B cell (primary cell): ENCODE measurements at regions not wholly inside any gene's neighbourhood (a gene's known extent, or its start where the extent isn't known, plus 50 kb on each side); places are given as distances from the start of the nearest gene placed in this dataset.

ENCODE experiments used
- ATAC-seq: fragments of 200-7000 bp; cut with Tn5 transposase; one replicate; pipeline ENCODE4 v1.10.0; 2021; ENCODE audit warnings: low read depth, mild to moderate bottlenecking, moderate number of reproducible peaks, moderate library complexity
- CTCF ChIA-PET: fragments of 350-600 bp; sonication (Branson Sonifier 250); formaldehyde crosslinking; loops from one replicate; lab custom pipeline; 2021; ENCODE audit warnings: antibody characterized with exemption, inconsistent platforms; lab: Charles Lee
- POLR2A ChIA-PET: fragments of 350-600 bp; sonication (Branson Sonifier 250); formaldehyde crosslinking; loops from one replicate; lab custom pipeline; 2021; ENCODE audit warnings: antibody characterized with exemption; lab: Charles Lee
- DNase-seq: peaks from one replicate; pipeline ENCODE4 v3.0.0; 2013
- H2AFZ ChIP-seq: 2 replicates; pipeline ENCODE4 v1.6.1; 2012; ENCODE audit warnings: mild to moderate bottlenecking, low read depth, low read length; ENCODE audit not compliant: insufficient read depth, poor library complexity, severe bottlenecking
- H3K27ac ChIP-seq, 2 donors: 1 replicate in 1 of 2; 2 replicates in 1 of 2; pipeline ENCODE4 v1.5.1; 2012 to 2013; ENCODE audit warnings: low read length in 2 of 2, mild to moderate bottlenecking in 2 of 2, moderate library complexity in 1 of 2
- H3K27me3 ChIP-seq, 4 experiments: fragments of 200-600 bp in 1 of 4; sonication (generic) in 1 of 4; replicated peaks in 1 of 4; 1 replicate in 2 of 4; 2 replicates in 2 of 4; pipeline versions ENCODE4 v1.6.1 to v1.7.0; 2013 to 2016; ENCODE audit warnings: low read length in 3 of 4, mild to moderate bottlenecking in 2 of 4, mixed read lengths in 1 of 4, moderate library complexity in 1 of 4; ENCODE audit not compliant: insufficient read depth in 4 of 4, control insufficient read depth in 3 of 4; ENCODE audit errors: control extremely low read depth in 1 of 4
- H3K36me3 ChIP-seq, 2 experiments: replicated peaks in 1 of 2; 1 replicate in 1 of 2; 2 replicates in 1 of 2; pipeline versions ENCODE4 v1.6.1 to v1.7.1; 2013; ENCODE audit warnings: low read length in 1 of 2; ENCODE audit not compliant: insufficient read depth in 2 of 2, control insufficient read depth in 1 of 2; ENCODE audit errors: control extremely low read depth in 1 of 2, extremely low read depth in 1 of 2
- H3K4me1 ChIP-seq, 2 donors: fragments of 200-600 bp in 1 of 2; sonication (generic) in 1 of 2; 1 replicate in 1 of 2; 2 replicates in 1 of 2; pipeline versions ENCODE4 v1.5.1 to v1.6.1; 2013 to 2017; ENCODE audit warnings: low read length in 2 of 2; ENCODE audit not compliant: control insufficient read depth in 2 of 2, insufficient read depth in 2 of 2
- H3K4me2 ChIP-seq: replicated peaks from 2 replicates; pipeline ENCODE3; 2012; ENCODE audit warnings: mild to moderate bottlenecking, low read depth, low read length; ENCODE audit not compliant: poor library complexity, severe bottlenecking
- H3K4me3 ChIP-seq, 5 experiments: fragments of 200-600 bp in 1 of 5; sonication (generic) in 1 of 5; 1 replicate in 3 of 5; 2 replicates in 2 of 5; pipeline versions ENCODE4 v1.5.1 to v1.7.0; 2011 to 2016; ENCODE audit warnings: low read length in 4 of 5, mild to moderate bottlenecking in 4 of 5, low read depth in 2 of 5, control low read depth in 1 of 5, moderate library complexity in 1 of 5; ENCODE audit not compliant: insufficient read depth in 1 of 5; ENCODE audit errors: control extremely low read depth in 1 of 5, extremely low read depth in 1 of 5
- H3K79me2 ChIP-seq: fragments of 200-600 bp; sonication (generic); one replicate; pipeline ENCODE4 v1.6.0; 2016; ENCODE audit warnings: low read length; ENCODE audit not compliant: control insufficient read depth, insufficient read depth
- H3K9ac ChIP-seq: fragments of 200-600 bp; sonication (generic); 2 replicates; pipeline ENCODE4 v1.6.1; 2017; ENCODE audit warnings: mild to moderate bottlenecking, low read length, moderate library complexity
- H3K9me3 ChIP-seq, 3 donors: one replicate each; pipeline versions ENCODE4 v1.6.1 to v1.7.1; 2013; ENCODE audit warnings: low read length in 2 of 3; ENCODE audit not compliant: control insufficient read depth in 2 of 3, insufficient read depth in 1 of 3; ENCODE audit errors: control extremely low read depth in 1 of 3
- H4K20me1 ChIP-seq: 2 replicates; pipeline ENCODE4 v1.6.0; 2012; ENCODE audit warnings: mild to moderate bottlenecking, low read length; ENCODE audit not compliant: insufficient read depth, control insufficient read depth, poor library complexity, severe bottlenecking
- H3K27ac Mint-ChIP-seq: one replicate; pipeline ENCODE4 v1.8.0; 2021; ENCODE audit warnings: mixed read lengths
- H3K27me3 Mint-ChIP-seq: one replicate; pipeline ENCODE4 v1.8.0; 2021; ENCODE audit warnings: mixed read lengths
- H3K4me1 Mint-ChIP-seq: one replicate; pipeline ENCODE4 v1.8.0; 2021; ENCODE audit warnings: mixed read lengths
- H3K4me3 Mint-ChIP-seq: one replicate; pipeline ENCODE4 v1.8.0; 2021; ENCODE audit warnings: mixed read lengths
- H3K9me3 Mint-ChIP-seq: one replicate; pipeline ENCODE4 v1.8.0; 2022; ENCODE audit warnings: mixed read lengths; ENCODE audit not compliant: insufficient read depth
- CTCF ChIP-seq: fragments of 200-600 bp; IDR thresholded peaks from one replicate; pipeline ENCODE4 v1.8.0; 2022; ENCODE audit warnings: antibody characterized with exemption, mild to moderate bottlenecking
- EZH2 ChIP-seq: IDR thresholded peaks from 2 replicates; pipeline ENCODE4 v1.6.1; 2012; ENCODE audit warnings: borderline replicate concordance, low read depth, mild to moderate bottlenecking, moderate library complexity, low read length; ENCODE audit not compliant: insufficient read depth, poor library complexity, severe bottlenecking
- WGBS: methylation state at CpG from one replicate; pipeline ENCODE4 v1.1.5; 2013; ENCODE audit warnings: missing lambda C conversion rate; ENCODE audit not compliant: insufficient coverage; 5-methylcytosine and 5-hydroxymethylcytosine counted together
- intact Hi-C: fragments of 100-400 bp; cut with micrococcal nuclease; formaldehyde crosslinking; loops from one replicate; pipeline ENCODE4 v1.10.0; 2022

- Mint-ChIP-seq H3K4me1 (peaks cover 28% of the 10 kb centered on the region), H3K27me3 (peaks cover 69% of the 10 kb centered on the region), H3K9me3 (no peaks in the 10 kb centered on the region), H3K27ac (no peak overlapping the region), H3K4me3 (no peak overlapping the region)
- H3K9me3 ChIP-seq: peaks cover 0 to 3% (median 0%) of the 10 kb centered on the region in 3 donors
- H3K36me3 ChIP-seq: no peaks in the 10 kb centered on the region
- CTCF ChIA-PET: interaction anchor here (0.9 kb wide), 1 partner anchor 13 kb away, joined by 3 read pairs; no protein-coding TSS in a partner anchor
- no peak overlapping the region for H2AFZ ChIP-seq
- intact Hi-C loops: no loop called here
- H4K20me1 ChIP-seq: no peaks in the 10 kb centered on the region
- H3K27ac ChIP-seq: no peak overlapping the region
- DNase-seq (no peak), ATAC-seq (no peak)
- TF ChIP-seq EZH2: no peak
- no peak for TF ChIP-seq CTCF
- no peaks in the 10 kb centered on the region for H3K79me2 ChIP-seq
- WGBS: 91% methylated on average over 4 of the region's 6 CpGs
- H3K4me1 ChIP-seq: peaks cover 12 to 24% of the 10 kb centered on the region in 2 donors
- H3K4me3 ChIP-seq: no peak overlapping the region
- H3K27me3 ChIP-seq: peaks cover 0 to 65% (median 43%) of the 10 kb centered on the region in 4 experiments
- H3K9ac ChIP-seq: no peak overlapping the region
- POLR2A ChIA-PET: no interaction called here
- H3K4me2 ChIP-seq: no peak overlapping the region
These were observed 80.5 kb upstream of the HSPA9 start for GRCh38 chr5:138655530-138656190.

GRCh38 chr5:138654281-138654867 lies 79.2 kb upstream of the HSPA9 start:
- intact Hi-C loops: no loop called here
- Mint-ChIP-seq H3K4me3 (no peak overlapping the region), H3K27ac (no peak overlapping the region), H3K27me3 (peaks cover 68% of the 10 kb centered on the region), H3K9me3 (no peaks in the 10 kb centered on the region), H3K4me1 (peaks cover 34% of the 10 kb centered on the region)
- no peak for TF ChIP-seq EZH2
- no peak for TF ChIP-seq CTCF
- Histone ChIP-seq H2AFZ (no peak overlapping the region), H3K4me2 (peak overlapping the region; percentile 40), H4K20me1 (no peaks in the 10 kb centered on the region), H3K36me3 (no peaks in the 10 kb centered on the region), H3K4me3 (no peak overlapping the region), H3K27ac (no peak overlapping the region), H3K9ac (no peak overlapping the region), H3K27me3 (peaks cover 0 to 72% (median 45%) of the 10 kb centered on the region in 4 experiments), H3K4me1 (peaks cover 25 to 37% of the 10 kb centered on the region in 2 donors), H3K9me3 (peaks cover 0 to 7% (median 0%) of the 10 kb centered on the region in 3 donors), H3K79me2 (no peaks in the 10 kb centered on the region)
- WGBS: 5% methylated on average over 3 of the region's 8 CpGs
- peak; percentile 67 for DNase-seq
- CTCF ChIA-PET: interaction anchor here (0.9 to 1.6 kb wide), 2 partner anchors 11 to 13 kb away, joined by 3 to 4 read pairs; no protein-coding TSS in a partner anchor
- POLR2A ChIA-PET: no interaction called here
- peak; percentile 80 for ATAC-seq
